K562 (cell line): ENCODE measurements at regions not wholly inside any gene's neighbourhood (a gene's known extent, or its start where the extent isn't known, plus 50 kb on each side); places are given as distances from the start of the nearest gene placed in this dataset.
A peak's percentile ranks its signal among the peaks of the same experiment; 100 is the strongest.

Experiments
- ATAC-seq: fragments of 200-7000 bp; cut with Tn5 transposase; 3 replicates; pipeline ENCODE4 v1.9.1; 2020; ENCODE audit warnings: moderate library complexity
- BruUV-seq: library from RNA; stranded (reverse); fragments of 400-500 nt; replicated peaks from 2 replicates; lab custom pipeline; 2021; lab: Mats Ljungman, UMichigan
- CTCF ChIA-PET: fragments of 300-600 bp; formaldehyde crosslinking; extraction: SDS; loops from one replicate; lab custom pipeline; 2021; ENCODE audit warnings: low intra/inter-chr PET ratio; lab: Yijun Ruan, JAX
- POLR2A ChIA-PET: fragments of 300-600, 350-650 bp; sonication (Branson Sonifier 250); formaldehyde crosslinking; extraction: SDS; loops from one replicate; lab custom pipeline; 2021; ENCODE audit warnings: antibody characterized with exemption, inconsistent platforms; lab: Yijun Ruan, JAX
- DNase-seq, 4 experiments: peaks; one replicate each; pipeline versions ENCODE4 v3.0.0 to v3.0.0-alpha.2; 2011 to 2018; ENCODE audit warnings: low spot score in 3 of 4, mixed read lengths in 3 of 4; ENCODE audit errors: extremely low read depth in 1 of 4
- FAIRE-seq: peaks from 2 replicates; lab custom pipeline; 2011; peaks lifted over from hg19 to GRCh38; lab: Jason Lieb, UNC
- H2AFZ ChIP-seq: 2 replicates; pipeline ENCODE4 v1.6.0; 2011; ENCODE audit warnings: low read depth, low read length, control low read depth, inconsistent platforms
- H3K27ac ChIP-seq: fragments of 200-600 bp; 3 replicates; pipeline ENCODE4 v1.8.0; 2011; ENCODE audit warnings: low read depth, mild to moderate bottlenecking, control low read depth, inconsistent platforms, low read length, moderate library complexity, mixed read lengths; ENCODE audit errors: extremely low read depth
- H3K27me3 ChIP-seq, 2 experiments: fragments of 300-600 bp in 1 of 2; 2 replicates in 1 of 2; 3 replicates in 1 of 2; pipeline versions ENCODE4 v1.6.0 to v1.8.0; 2011; ENCODE audit warnings: inconsistent platforms in 2 of 2, low read length in 2 of 2, mild to moderate bottlenecking in 1 of 2, mixed read lengths in 1 of 2, moderate library complexity in 1 of 2; ENCODE audit not compliant: control insufficient read depth in 2 of 2, insufficient read depth in 2 of 2
- H3K36me3 ChIP-seq: fragments of 300-600 bp; 3 replicates; pipeline ENCODE4 v1.8.0; 2011; ENCODE audit warnings: mild to moderate bottlenecking, low read length, inconsistent platforms; ENCODE audit not compliant: control insufficient read depth, insufficient read depth
- H3K4me1 ChIP-seq, 2 experiments: fragments of 200-600 bp in 1 of 2; replicated peaks in 1 of 2; 2 replicates in 1 of 2; 3 replicates in 1 of 2; pipeline versions ENCODE4 v1.5.1 to v1.8.0; 2011; ENCODE audit warnings: inconsistent platforms in 2 of 2, low read length in 2 of 2, mild to moderate bottlenecking in 1 of 2, mixed read lengths in 1 of 2, moderate library complexity in 1 of 2; ENCODE audit not compliant: control insufficient read depth in 2 of 2, insufficient read depth in 2 of 2
- H3K4me2 ChIP-seq: 2 replicates; pipeline ENCODE4 v1.6.1; 2011; ENCODE audit warnings: low read length, control low read depth, inconsistent platforms, mixed read lengths; ENCODE audit not compliant: insufficient read depth
- H3K4me3 ChIP-seq: fragments of 200-600 bp; sonication (generic), shearing (Covaris generic); 2 replicates; pipeline ENCODE4 v1.5.1; 2016; ENCODE audit warnings: control low read depth, inconsistent platforms
- H3K79me2 ChIP-seq: fragments of 200-600 bp; 3 replicates; pipeline ENCODE4 v1.8.0; 2011; ENCODE audit warnings: low read length, inconsistent platforms; ENCODE audit not compliant: control insufficient read depth, insufficient read depth
- H3K9ac ChIP-seq, 2 experiments: 2 replicates each; pipeline versions ENCODE4 v1.6.0 to v1.6.1; 2011; ENCODE audit warnings: low read depth in 2 of 2, low read length in 2 of 2, control low read depth in 1 of 2, inconsistent platforms in 1 of 2, mild to moderate bottlenecking in 1 of 2, mixed read lengths in 1 of 2; ENCODE audit not compliant: insufficient read depth in 1 of 2
- H3K9me1 ChIP-seq: one replicate; pipeline ENCODE4 v1.6.0; 2011; ENCODE audit warnings: inconsistent platforms, mild to moderate bottlenecking, low read length, moderate library complexity; ENCODE audit not compliant: control insufficient read depth, insufficient read depth
- H3K9me3 ChIP-seq: replicated peaks from 2 replicates; pipeline ENCODE4 v1.5.1; 2011; ENCODE audit warnings: low read depth, low read length, inconsistent platforms; ENCODE audit not compliant: control insufficient read depth, insufficient read depth
- H4K20me1 ChIP-seq: replicated peaks from 2 replicates; pipeline ENCODE4 v1.6.1; 2011; ENCODE audit warnings: low read length, inconsistent platforms, mixed read lengths; ENCODE audit not compliant: control insufficient read depth, insufficient read depth
- C11orf30 ChIP-seq: fragments of 450-650 bp; IDR thresholded peaks from 2 replicates; pipeline ENCODE4 v1.6.1; 2016; ENCODE audit warnings: low read depth, mild to moderate bottlenecking
- CTCF ChIP-seq, 3 experiments: IDR thresholded peaks in 2 of 3; conservative IDR thresholded peaks in 1 of 3; 2 replicates each; pipeline ENCODE4 v1.5.1; 2011 to 2012; ENCODE audit warnings: low read length in 3 of 3, mild to moderate bottlenecking in 3 of 3, control low read depth in 2 of 3, improper control_type of control experiment in 1 of 3, inconsistent platforms in 1 of 3, low read depth in 1 of 3, mixed read lengths in 1 of 3, moderate library complexity in 1 of 3; ENCODE audit not compliant: insufficient read depth in 2 of 3
- FOSL1 ChIP-seq: fragments of 200-800 bp; sonication (Bioruptor generic); conservative IDR thresholded peaks from 2 replicates; pipeline ENCODE4 v1.6.1; 2016; ENCODE audit warnings: missing genetic modification characterization, missing compliant biosample characterization
- GTF2F1 ChIP-seq: IDR thresholded peaks from 2 replicates; pipeline ENCODE4 v1.6.1; 2011; ENCODE audit warnings: low read depth, low read length, improper control_type of control experiment
- HCFC1 ChIP-seq: IDR thresholded peaks from 2 replicates; pipeline ENCODE4 v1.6.1; 2012; ENCODE audit warnings: low read depth, low read length, improper control_type of control experiment
- HDAC2 ChIP-seq: fragments of 450-650 bp; IDR thresholded peaks from 2 replicates; pipeline ENCODE4 v1.6.1; 2016; ENCODE audit warnings: mild to moderate bottlenecking
- MEF2A ChIP-seq: IDR thresholded peaks from 2 replicates; pipeline ENCODE4 v1.6.1; 2011; ENCODE audit warnings: low read depth, mild to moderate bottlenecking, low read length, moderate library complexity; ENCODE audit not compliant: control insufficient read depth
- MEF2D ChIP-seq: conservative IDR thresholded peaks from 2 replicates; pipeline ENCODE4 v1.6.1; 2016; ENCODE audit warnings: low read depth, missing genetic modification characterization, missing compliant biosample characterization
- RAD21 ChIP-seq, 2 experiments: fragments of 250-450 bp in 1 of 2; fragments of 450-650 bp in 1 of 2; sonication (Bioruptor Pico) in 1 of 2; formaldehyde crosslinking in 1 of 2; IDR thresholded peaks in 1 of 2; conservative IDR thresholded peaks in 1 of 2; 2 replicates each; pipeline versions ENCODE4 v1.4.0 to v1.8.0; 2020 to 2022; ENCODE audit warnings: mild to moderate bottlenecking in 2 of 2, moderate library complexity in 1 of 2
- RCOR1 ChIP-seq, 2 experiments: IDR thresholded peaks; 2 replicates each; pipeline ENCODE4 v1.6.1; 2012; ENCODE audit warnings: low read depth in 2 of 2, low read length in 2 of 2, borderline replicate concordance in 1 of 2, improper control_type of control experiment in 1 of 2
- SRF ChIP-seq, 2 experiments: fragments of 250-450, 450-650 bp in 1 of 2; sonication (Bioruptor Pico) in 1 of 2; sonication (generic) in 1 of 2; formaldehyde crosslinking; IDR thresholded peaks; 2 replicates each; pipeline versions ENCODE4 v1.5.0 to v1.5.1; 2020 to 2022; ENCODE audit warnings: mild to moderate bottlenecking in 1 of 2, missing genetic modification reagents in 1 of 2
- TGIF2 ChIP-seq: sonication (generic); formaldehyde crosslinking; IDR thresholded peaks from 2 replicates; pipeline ENCODE4 v1.8.1; 2022; ENCODE audit warnings: mild to moderate bottlenecking, missing genetic modification reagents, moderate library complexity
- ZNF224 ChIP-seq: sonication (generic); formaldehyde crosslinking; IDR thresholded peaks from 2 replicates; pipeline ENCODE4 v1.8.0; 2022; ENCODE audit warnings: mild to moderate bottlenecking, missing genetic modification reagents
- ZNF511 ChIP-seq: sonication (generic); formaldehyde crosslinking; IDR thresholded peaks from 2 replicates; pipeline ENCODE4 v1.8.0; 2022; ENCODE audit warnings: mild to moderate bottlenecking, missing genetic modification reagents
- WGBS: fragments of 100-300 bp; shearing (Covaris generic); methylation state at CpG from one replicate; pipeline ENCODE4 v1.1.6; 2016; ENCODE audit warnings: low coverage, mixed read lengths; ENCODE audit not compliant: insufficient coverage; ENCODE audit errors: missing lambda C conversion rate; 5-methylcytosine and 5-hydroxymethylcytosine counted together
- in situ Hi-C: fragments of 300-500 bp; cut with MboI; formaldehyde crosslinking; loops from 4 replicates; pipeline ENCODE4 v1.15.0; 2018; ENCODE audit warnings: inconsistent platforms, mixed read lengths
- intact Hi-C: fragments of 100-400 bp; cut with micrococcal nuclease; formaldehyde crosslinking; loops from 2 replicates; pipeline ENCODE4 v1.14.2; 2022

- H3K4me2 ChIP-seq, result no peak overlapping the region
Measured at GRCh38 chr12:14256121-14256520, 109.4 kb upstream of the ATF7IP start.

GRCh38 chr12:14256555-14257169 is 108.8 kb upstream of the ATF7IP start:
- CTCF ChIA-PET, result no interaction called here
- Histone ChIP-seq H3K9me1 (no peaks in the 10 kb centered on the region), H3K4me1 (peaks cover 19 to 37% of the 10 kb centered on the region in 2 experiments), H3K27me3 (no peaks in the 10 kb centered on the region), H3K27ac (peak overlapping the region; percentile 98), H3K36me3 (no peaks in the 10 kb centered on the region), H3K79me2 (no peaks in the 10 kb centered on the region), H3K9ac (peak overlapping the region in 1 of 2 experiments; percentile 68; a peak in 2 of 4 replicates), H2AFZ (peak overlapping the region; percentile 86), H3K4me2 (peak overlapping the region; percentile 36; the same call in 1 of the 2 replicates), H3K4me3 (no peak overlapping the region), H4K20me1 (no peaks in the 10 kb centered on the region), H3K9me3 (peaks cover 20% of the 10 kb centered on the region)
- ATAC-seq, result peak; percentile 66
- intact Hi-C loops, result loop anchor here (1.0 to 5.0 kb wide), 4 partner anchors 61 to 198 kb away; partner anchors contain the start of gene ATF7IP
- FAIRE-seq, result peak; percentile 70
- 23% methylated on average over 12 of the region's 15 CpGs for WGBS
- no TSS peak for BruUV-seq
- in situ Hi-C loops, result loop anchor here (10.0 kb wide), 1 partner anchor 108 kb away; the partner anchor contains the start of gene ATF7IP
- DNase-seq, result peak; percentile 54 to 85 (median 58)
- POLR2A ChIA-PET, result no interaction called here
- peak; percentile 60 to 79 (median 65) for TF ChIP-seq CTCF (IDR thresholded peaks at IDR 0.05 in 2 of 3, conservative IDR thresholded peaks at IDR 0.05 in 1 of 3; ENCODE audit: insufficient read depth in 2 of 3, low read depth in 1 of 3, low read length in 3 of 3)
- no peak for TF ChIP-seq RCOR1 (IDR thresholded peaks at IDR 0.05; ENCODE audit: borderline replicate concordance in 1 of 2, low read depth in 2 of 2, low read length in 2 of 2)
- TF ChIP-seq RAD21 (CRISPR knock-in tag; conservative IDR thresholded peaks at IDR 0.05 in 1 of 2, IDR thresholded peaks at IDR 0.05 in 1 of 2), result peak; percentile 76 to 85
- no peak for TF ChIP-seq TGIF2 (CRISPR knock-in tag)
- TF ChIP-seq SRF (CRISPR knock-in tag; IDR thresholded peaks at IDR 0.05), result no peak
- no peak for TF ChIP-seq GTF2F1
- no peak for TF ChIP-seq FOSL1 (tag)
- TF ChIP-seq ZNF511 (CRISPR knock-in tag), result no peak
- TF ChIP-seq HDAC2, result no peak
- TF ChIP-seq ZNF224 (CRISPR knock-in tag), result no peak
- no peak for TF ChIP-seq C11orf30

More at GRCh38 chr12:14256121-14256520, 109.4 kb upstream of the ATF7IP start:
- H4K20me1 ChIP-seq, result no peaks in the 10 kb centered on the region
- 0 out of 4 replicates have a peak overlapping the region, but pooled peaks of 1 of the 2 experiments have one; percentile 68 for H3K9ac ChIP-seq
- peak; percentile 87 for TF ChIP-seq MEF2A
- no peak for TF ChIP-seq HCFC1
- TF ChIP-seq MEF2D (tag), result peak; percentile 50; the same call in 1 of the 2 replicates
- no peak overlapping the region for H3K4me3 ChIP-seq
- intact Hi-C loops, result loop anchor here (1.0 to 5.0 kb wide), 2 partner anchors 61 to 109 kb away; partner anchors contain the start of gene ATF7IP
- H3K9me3 ChIP-seq, result peaks cover 18% of the 10 kb centered on the region
- DNase-seq (no peak), ATAC-seq (no peak), FAIRE-seq (no peak)
- no peaks in the 10 kb centered on the region for H3K27me3 ChIP-seq
- peak overlapping the region; percentile 86 for H2AFZ ChIP-seq
- no TSS peak for BruUV-seq
- no peaks in the 10 kb centered on the region for H3K36me3 ChIP-seq
- no peaks in the 10 kb centered on the region for H3K9me1 ChIP-seq
- POLR2A ChIA-PET, result no interaction called here
- in situ Hi-C loops, result loop anchor here (10.0 kb wide), 1 partner anchor 109 kb away; the partner anchor contains the start of gene ATF7IP
- 35% methylated on average over 5 of the region's 6 CpGs for WGBS
- H3K4me1 ChIP-seq, result peaks cover 19 to 36% of the 10 kb centered on the region in 2 experiments
- CTCF ChIA-PET, result no interaction called here
- peak overlapping the region; percentile 98 for H3K27ac ChIP-seq
- no peaks in the 10 kb centered on the region for H3K79me2 ChIP-seq
